Germinal center (tissue), 1 donor: ENCODE measurements at regions not wholly inside any gene's neighbourhood (a gene's known extent, or its start where the extent isn't known, plus 50 kb on each side); places are given as distances from the start of the nearest gene placed in this dataset.

Experiments used
- DNase-seq: peaks from one replicate; pipeline ENCODE4 v3.0.0; 2012; ENCODE audit warnings: mixed read lengths, low spot score

DNA sequence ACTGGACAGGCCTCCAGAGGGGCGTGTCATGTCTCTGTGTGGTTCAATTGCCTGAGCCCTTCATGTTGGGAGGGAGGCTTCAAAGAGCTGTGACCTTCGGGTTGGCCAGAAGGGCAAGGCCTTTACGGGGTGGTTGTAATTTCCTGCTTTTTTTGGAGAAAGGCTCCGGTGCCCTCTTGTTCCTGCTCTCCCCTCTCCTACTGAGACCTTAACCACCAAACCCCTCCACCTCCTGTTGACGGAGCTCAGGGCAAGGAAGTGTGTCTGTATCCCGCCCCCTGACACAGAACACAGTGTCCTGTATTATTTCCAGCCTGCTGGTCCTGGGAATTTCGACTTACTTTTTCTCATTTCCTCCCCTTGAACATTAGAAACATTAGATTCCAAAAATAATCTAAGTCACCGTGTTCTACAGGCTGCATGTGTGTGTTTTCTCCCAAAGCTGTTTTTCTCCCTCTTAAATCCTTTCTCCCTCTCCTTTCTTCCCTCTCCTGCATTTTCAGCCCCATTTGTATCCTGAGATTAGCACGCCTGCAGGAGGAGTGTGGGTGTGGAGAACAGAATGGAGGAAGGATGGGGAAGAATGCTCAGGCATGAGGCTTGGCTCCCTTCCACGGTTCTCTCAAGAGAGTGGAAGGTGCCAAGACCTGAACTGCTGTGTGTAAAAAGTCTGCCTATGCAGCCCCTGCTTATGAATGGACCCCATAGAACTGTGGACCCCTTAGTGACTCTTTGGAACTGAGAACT, 285.4 kb upstream of the ROPN1 start:
- no peak for DNase-seq

DNA sequence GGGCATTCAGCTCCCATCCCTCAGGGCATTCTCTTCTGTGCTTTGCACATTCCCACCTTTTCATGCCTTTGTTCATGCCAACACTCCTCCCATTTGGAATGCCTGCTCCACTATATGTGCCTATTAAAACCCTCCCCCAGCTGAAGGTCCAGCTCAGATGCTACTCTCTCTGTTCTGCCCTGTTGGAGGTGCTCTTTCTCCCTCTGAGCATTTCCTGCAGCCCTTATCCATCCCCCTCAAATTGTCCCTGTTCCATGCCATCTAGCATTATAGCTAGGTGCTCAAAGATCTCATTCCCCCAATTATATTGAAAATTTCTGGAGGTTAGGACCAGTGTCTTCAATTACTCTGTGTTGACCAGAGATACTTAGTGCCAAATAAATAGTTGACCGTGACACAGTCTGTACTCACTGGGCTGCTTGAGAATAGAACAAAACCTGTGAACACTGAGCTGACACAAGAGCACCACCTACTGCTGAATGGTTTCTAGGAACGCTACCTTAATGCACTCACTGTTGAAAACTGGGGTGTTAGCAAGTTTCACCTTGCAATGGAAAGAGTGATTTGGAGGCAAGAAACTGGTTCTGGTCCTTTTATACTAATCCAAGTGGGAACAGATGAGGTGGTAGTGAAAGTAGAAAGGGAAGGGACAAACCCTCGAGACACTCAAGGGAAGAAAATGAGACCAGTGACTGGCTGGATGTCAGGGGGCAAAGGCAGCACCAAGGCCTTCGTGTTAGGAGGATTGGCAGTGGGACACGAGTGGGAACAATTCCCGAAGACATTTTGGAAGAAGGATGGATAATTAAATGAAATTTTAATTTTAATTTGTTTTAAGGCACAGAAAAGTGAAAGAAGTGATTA, 289.8 kb upstream of the ROPN1 start:
- no peak for DNase-seq

DNA sequence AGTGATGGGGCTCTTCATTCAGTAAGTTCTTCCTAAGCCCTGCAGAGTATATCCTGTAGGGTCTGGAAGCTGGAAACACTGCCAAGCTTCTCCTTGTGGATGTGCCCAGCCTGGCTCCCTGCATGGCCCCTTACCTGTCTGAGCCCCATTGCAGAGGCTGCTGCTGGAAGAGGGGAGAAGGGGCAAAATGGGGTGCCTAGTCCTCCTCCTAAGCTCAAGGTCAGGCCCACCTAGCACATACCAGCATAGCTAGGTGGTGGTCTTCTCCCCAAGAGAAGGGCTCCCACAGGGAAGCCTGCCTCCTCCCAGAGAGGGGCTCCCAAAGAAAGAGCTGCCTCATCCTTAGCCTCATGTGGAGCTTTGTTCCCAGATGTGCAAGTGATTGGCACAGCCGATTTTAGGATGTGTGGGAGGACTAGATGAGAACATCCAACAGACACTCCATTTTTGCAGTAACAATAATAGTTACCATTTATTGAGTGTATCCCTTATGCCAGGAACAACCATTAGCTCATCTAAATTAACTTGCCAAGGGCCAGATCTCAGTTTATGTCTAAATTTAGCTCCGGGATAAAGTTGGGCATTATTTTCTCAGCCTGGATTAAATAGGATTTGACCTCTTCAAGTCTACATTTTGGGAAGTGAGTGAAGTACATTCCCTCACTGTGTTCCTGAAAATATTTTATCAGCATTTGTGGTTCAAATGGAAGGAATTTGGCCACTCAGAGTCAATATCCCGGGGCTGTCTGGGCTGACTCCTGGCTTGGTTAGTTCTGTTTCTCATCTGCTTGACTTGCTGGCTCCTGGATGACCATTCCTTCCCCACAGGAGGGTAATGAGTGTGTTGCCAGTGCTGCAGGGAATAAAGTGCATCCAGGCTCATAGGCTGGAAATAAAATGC, 291.1 kb upstream of the ROPN1 start:
- DNase-seq = no peak

DNA sequence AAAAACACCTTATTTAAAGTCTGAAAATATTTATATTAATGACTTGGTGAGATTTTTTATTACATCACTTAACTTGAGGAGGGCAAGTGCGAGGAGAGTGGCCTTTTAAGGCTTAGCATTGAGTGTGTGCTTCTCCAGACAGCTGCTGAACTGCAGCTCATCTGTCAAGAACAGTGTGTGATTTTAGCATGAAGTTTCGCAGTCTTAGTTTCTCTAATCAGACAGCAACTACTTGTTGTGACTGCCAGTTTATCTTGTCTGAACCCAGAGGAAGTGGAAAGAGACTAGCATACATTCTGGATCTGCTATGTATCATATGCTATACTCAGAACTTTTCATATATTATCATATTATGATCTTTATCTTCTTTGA, 291.7 kb upstream of the ROPN1 start:
- DNase-seq = no peak

DNA sequence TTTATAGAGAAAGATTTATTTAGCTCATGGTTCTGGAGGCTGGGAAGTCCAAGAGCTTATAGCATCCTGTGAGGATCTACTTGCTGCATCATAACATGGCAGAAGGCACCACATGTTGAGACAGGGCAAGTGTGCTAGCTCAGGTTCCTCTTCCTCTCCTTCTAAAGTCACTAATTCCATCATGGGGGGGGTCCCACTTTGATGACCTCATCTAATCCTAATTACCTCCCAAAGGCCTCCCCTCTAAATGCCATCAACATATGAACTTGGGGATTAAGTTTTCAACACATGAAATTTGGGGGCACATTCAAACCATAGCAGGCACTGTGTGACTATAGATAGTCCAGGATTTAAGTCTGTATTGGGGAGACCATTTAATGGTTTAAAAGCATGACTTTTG, 297.1 kb upstream of the ROPN1 start:
- DNase-seq = no peak

DNA sequence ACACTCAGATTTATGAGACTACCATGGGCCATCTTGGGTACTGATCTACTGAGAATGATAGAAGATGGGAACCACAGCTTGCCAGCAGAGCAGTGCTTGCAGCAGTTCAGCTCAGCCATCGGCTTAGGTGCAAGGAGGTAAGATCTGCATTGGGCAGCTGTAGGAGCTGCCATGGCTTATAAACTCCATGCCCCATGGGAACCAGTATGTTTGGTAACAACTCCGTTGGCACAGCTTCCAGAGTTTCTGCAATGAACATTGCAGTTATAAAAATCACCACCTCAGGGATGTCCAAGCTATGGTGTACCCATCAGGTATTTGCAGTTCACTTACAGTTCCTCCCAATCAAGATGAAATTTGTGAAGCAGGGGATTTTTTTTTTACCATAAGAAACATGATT, 299.1 kb upstream of the ROPN1 start:
- no peak for DNase-seq

DNA sequence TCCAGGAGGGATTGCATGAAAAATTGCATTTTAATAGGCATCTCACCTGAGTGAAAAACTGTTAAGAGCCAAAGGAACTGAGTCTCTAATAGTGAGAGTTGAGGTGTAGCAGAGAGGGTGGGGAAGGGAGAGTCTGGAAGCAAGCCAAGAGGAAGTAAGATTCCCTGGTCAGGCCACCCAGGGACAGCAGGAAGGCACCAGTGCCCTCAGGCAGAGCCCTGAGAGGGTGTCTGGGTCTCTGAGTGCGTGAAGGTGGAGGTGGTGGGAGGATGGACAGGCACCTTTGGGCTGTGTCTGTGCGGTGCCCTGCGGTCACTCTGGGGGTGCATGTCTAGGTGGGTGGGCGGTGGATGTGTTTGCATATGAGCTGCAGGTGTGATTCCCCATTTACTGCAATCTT, 300.4 kb upstream of the ROPN1 start:
- DNase-seq = no peak

DNA sequence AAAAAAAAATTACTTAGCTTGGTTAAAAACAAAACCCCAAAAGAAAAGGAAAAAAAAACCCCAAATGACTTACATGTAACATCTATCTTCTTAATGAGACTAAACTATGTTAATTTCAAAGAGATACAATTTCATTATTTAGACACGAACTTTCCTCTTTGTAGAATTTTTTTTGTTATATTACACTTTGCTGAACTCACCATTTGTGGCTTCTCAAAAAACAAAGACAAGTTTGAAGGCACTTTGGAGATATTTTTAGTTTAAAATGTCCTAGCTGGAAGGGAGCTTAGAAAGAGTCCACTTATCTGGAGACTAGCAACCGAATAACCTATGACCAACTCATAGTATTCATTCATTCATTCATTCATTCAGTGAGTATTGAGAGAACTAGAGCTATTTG, 301.7 kb upstream of the ROPN1 start:
- no peak for DNase-seq

DNA sequence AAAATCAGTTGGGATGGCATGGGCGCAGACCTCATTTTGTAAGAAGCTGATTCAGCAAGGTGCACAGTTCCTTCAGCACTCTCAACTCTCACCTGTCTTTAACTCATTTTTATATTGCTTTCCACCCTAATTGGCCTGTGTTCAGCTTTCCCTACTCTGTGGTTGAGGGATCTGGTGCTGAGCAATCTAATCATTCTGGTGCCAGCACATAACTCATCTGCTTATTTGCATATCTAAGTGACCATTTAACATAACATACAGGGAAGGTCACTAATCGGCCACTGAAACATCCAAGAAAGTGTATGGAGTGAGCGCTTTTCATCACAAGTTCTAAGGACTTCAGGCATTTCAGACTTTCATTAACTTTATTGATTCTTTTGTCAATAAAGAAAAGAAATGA, 303.4 kb upstream of the ROPN1 start:
- no peak for DNase-seq

DNA sequence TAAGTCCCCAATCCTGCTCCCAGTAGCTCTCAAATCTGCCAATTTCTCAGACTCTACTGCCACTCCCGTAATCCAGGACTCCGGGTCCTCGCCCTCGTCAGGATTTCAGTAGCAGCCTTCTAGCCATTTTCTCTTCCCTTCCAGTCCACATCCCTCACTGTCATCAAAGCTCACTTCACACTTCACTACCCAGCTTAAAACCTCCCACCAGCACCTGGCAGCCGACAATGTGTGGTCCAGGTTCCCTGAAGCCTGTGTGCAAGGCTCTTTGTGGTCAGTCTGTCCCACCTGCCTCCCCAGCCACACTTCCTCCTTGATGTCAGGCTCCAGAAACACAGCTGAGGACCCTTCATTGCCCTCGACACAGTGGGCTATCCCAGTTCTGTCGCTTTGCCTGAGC, 304.5 kb upstream of the ROPN1 start:
- no peak for DNase-seq

DNA sequence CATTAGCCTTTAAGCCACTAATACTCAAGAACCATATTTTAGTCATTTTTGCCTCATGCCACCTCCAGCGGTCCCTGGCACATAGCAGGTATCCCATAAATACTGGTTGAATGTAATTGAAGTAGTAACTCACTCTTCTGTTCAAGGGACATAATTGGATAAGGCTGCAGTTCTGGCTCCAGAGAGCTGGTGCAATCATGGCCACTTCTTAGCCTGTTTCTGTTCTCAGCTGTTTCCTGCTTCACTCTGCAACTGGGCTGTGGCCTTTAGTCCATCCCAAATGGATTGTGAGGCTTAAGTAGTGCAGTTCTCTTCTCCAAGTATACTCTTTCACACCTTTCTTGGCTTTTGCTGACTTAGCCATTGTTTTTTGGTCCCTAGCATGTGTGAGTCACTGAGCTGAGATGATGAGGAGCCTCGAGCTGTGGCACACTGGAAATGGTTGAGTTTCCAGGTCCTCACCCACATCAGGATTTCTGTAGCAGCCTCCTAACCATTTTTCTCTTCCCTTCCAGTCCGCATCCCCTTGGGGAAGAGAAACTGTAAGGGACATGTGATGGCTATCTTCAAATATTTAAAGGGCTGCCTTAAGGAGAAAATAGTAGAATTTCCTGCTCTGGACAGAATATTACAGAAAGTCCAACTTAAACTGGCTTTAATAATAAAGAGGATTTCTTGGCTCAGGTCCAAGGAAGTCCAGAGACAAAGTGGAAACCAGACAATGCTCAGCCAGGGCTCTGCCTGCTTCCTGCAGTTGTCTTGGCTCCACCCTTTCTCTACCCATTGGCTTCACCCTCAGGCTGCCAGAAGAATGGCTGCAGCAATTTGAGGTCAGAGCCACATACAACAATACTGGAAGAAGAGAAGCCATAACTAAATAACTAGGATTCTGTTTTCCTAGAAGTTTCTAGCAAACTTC, 305.4 kb upstream of the ROPN1 start:
- DNase-seq = no peak

DNA sequence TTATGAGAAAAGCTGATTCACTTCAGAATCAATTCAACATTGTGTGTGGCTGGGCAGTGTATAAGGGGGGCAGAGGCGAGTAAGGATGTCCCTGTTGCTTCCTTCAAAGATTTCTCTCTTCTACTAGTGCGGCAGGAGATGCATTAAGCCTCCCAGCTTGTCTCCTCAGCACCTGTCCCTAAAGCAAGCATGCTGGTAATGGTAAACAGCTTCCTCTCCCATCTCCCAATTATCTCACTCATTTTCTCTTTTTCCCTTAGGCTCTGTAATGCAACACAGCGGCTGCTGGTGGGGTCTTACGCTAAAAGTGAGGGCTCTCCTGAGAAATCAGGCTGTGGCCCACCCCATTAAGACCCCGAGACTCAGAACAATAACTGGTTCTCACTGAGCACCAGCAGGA, 306.4 kb upstream of the ROPN1 start:
- no peak for DNase-seq

DNA sequence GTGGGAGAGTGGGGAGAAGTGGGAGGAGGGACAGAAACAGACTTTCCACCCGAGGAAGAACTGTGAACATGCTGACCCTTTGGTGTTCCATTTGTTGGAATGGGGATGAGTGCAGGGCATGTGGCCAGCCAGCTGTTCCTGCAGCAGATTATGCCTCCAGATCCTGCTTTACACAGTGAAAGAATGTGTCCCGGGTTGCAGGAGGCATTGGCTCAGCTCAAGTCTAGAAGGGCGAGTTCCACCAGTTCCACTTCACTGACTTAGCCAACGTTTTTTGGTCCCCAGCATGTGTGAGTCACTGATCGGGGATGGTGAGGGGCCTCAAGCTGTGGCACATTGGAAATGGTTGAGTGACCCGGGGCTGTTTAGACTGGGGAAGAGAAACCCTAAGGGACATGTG, 307.0 kb upstream of the ROPN1 start:
- DNase-seq = no peak

DNA sequence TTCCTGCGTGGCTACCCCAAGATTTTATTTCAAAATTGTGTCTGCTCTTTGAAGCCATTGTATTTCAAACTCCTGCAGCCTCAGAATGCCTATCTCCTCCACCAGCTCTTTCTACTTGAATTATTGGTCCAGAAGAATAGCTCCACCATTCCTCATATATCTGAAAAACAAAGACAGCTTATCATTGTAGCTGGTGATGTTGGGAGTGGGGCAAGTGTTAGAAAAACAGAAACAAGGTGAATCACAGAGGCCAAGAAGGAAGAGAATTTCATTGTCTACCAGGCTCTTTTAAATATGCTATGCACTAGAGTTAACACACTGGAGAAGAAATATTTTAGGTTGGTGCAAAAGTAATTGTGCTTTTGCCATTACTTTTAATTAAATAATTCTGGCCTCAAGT, 307.9 kb upstream of the ROPN1 start:
- DNase-seq = no peak

DNA sequence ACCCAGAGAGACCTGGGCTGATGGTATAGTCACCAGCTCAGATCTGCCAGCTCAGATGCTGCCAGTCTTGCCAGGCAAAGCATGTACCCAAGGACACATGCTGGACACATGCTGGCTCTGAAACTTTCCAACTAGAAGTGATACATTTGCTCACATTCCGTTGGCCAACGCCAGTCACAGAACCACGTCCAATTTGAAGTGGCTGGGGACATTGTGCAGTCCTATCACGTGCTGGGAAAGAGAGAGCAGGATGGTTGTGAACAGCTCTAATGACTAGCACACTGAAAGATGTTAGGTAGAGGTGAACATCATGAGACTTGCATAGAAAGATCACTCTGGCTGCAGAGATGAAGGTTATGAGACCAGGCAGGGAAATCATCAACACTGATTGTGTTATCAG, 308.5 kb upstream of the ROPN1 start:
- DNase-seq = no peak

DNA sequence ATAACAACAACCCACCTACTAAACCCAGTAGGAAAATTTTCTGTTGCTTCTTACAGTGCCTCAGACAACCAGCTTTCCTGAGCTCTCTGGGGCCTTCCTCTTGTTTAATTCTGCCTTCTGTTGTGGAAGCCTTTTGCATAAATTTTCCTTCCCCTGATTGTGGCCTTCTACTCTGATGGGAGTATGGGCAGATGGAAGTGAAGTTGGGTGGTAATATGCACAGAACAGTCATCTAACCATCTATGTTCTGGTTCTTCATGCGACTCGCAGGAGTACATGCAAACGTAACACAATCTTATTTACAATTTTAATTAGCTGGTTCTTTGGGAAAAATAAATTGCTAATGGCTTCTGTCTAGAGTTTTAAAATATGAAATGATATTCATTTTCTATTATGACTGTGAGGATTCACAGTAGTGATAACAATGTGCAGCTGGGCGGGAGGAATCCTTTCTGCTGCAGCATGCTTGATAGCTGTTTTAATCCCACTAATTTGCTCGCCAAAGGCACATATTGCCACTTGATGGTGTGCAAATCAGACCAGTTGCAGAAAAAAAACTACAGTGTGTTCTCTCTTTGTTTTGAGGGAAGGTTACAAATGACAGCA, 311.5 kb upstream of the ROPN1 start:
- no peak for DNase-seq

DNA sequence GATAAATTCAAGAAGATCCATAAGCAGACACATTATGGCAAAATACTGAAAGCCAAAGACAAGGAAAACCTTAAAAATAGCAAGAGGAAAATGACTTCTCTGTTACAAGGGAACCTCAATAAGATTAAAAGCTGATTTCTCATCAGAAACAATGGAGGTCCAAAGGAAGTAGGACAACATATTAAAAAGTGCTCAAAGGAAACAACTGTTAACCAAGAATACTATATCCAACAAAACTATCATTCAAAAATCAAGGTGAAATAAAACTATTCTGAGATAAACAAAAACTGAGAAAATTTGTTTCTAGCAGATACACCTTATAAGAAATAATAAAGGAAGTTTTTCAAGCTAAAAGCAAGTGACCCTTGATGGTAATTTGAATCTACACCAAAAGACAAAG, 314.7 kb upstream of the ROPN1 start:
- DNase-seq = no peak

DNA sequence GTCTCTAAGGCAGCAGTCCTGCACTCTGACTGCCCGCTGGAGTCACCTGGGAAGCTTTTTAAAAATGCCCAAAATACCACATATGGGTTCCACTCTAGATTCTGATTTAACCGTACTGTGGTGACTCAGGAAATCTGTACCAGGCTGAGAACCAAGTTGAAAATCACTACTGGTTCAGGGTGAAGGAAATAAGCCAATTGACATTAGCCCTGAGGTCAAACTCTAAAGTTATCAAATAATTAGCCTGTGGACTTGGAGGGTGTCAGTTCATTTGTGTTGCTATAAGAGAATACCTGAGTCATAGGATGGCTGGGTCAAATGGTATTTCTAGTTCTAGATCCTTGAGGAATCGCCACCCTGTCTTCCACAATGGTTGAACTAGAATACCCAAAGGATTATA, 321.7 kb upstream of the ROPN1 start:
- no peak for DNase-seq

DNA sequence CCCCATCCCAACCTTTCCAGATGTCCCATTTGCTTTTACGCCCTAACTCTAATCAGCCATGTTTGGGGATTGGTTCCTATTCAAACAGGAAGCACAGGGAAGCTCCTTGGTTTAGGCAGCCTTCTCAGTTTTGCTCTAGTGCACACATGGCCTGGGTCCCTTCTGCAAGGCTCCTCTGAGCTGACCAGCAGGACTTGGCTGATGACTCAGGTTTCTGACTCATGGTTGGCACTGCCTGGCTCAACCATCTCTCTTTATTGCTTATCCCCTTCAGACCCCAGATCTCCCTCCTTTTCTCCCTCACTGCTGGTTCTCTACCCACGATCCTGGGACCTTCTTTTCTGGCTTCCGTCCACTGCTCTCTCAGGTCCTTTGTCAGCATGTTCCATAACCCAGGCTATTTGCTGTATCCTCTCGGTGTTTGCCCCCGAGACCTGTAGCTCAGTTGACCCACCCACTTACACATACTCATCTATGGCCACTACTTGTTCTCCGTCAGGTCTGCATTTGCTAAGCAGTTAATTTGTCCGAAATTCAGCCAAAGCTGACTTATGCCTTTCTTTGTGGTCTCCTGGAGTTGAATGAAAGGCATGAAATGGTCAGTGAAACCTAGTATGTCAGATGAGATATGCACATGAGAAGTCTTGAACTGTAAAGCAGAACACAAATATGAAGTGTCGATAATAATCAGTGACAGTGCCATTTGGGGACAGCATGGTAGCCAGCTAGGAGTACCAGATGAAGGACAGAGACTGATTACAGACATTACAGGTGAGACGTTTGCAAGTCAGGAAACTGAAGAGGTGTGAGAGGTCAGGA, 323.5 kb upstream of the ROPN1 start:
- no peak for DNase-seq

DNA sequence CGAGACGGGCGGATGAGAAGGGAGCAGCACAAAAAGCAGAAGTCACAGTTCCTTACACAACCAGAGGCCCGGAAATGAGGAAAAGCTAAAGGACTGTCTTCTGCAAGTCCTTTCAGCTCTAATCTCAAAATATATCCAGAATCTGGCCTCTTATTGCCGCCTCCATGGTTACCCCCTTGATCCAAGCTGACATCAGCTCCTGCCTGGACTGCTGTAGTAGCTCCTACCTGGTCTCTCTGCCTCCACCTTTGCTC, 324.0 kb upstream of the ROPN1 start:
- no peak for DNase-seq

DNA sequence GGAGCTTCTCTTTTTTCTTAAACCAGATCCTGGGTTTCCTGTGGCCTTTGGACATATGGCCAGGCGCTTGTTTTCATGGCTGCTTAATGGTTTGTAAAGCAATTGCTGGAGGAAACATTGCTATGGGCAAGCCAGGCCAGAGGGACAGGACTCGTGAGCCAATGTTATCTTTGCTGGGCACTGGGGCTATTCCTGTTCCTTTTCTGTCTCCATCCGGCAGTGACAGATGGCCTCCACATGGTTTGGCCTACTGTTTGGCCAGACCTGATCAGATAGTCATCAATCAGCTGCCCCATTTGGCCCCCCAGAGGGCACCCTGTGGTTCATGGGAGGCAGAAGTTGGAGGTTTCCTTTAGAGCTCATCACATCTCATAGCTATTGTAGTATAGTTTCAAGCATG, 326.1 kb upstream of the ROPN1 start:
- no peak for DNase-seq
